ENCODE measurements at regions not wholly inside any gene's neighbourhood (a gene's known extent, or its start where the extent isn't known, plus 50 kb on each side); places are given as distances from the start of the nearest gene placed in this dataset.

DNA sequence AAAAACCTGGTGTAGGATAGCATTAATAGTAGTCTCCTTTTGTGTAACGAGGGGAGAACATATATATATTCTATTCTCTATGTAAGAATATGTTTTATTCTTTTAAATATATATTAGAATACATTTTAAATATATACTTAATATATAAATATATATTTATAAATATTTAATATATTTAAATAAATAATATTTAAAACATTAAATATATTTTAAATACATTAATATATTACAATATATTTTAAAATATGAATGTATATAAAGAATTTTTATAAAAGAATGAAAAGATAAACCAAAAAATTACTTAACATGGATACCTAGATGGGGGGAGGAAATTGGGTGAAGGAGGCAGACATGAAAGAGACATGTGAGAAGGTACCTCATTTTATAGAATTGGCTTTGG lies 53.0 kb upstream of the ZNF831 start:
- H3K27me3 ChIP-seq (replicated peaks; ENCODE audit: insufficient read depth, low read depth, low read length, poor library complexity): no peaks in the 10 kb centered on the region
- H3K9me3 ChIP-seq (ENCODE audit: low read depth, low read length, poor library complexity, severe bottlenecking): no peaks in the 10 kb centered on the region
- H3K27ac ChIP-seq (ENCODE audit: low read depth, low read length, poor library complexity, severe bottlenecking): no peak overlapping the region
- no TSS peak for BruUV-seq (replicated peaks)
- no peaks in the 10 kb centered on the region for H3K36me3 ChIP-seq (ENCODE audit: insufficient read depth, low read length, poor library complexity, severe bottlenecking)
- H3K4me3 ChIP-seq (ENCODE audit: low read depth, low read length, poor library complexity, severe bottlenecking): no peak overlapping the region
- no peak for DNase-seq (ENCODE audit: low spot score)
- H3K4me1 ChIP-seq (ENCODE audit: insufficient read depth, low read length, poor library complexity, severe bottlenecking): no peaks in the 10 kb centered on the region
- CTCF ChIA-PET: no interaction called here
- intact Hi-C loops (cut with micrococcal nuclease; ENCODE audit: unreplicated experiment): no loop called here
- POLR2A ChIA-PET (ENCODE audit: low non-redundant PET): no interaction called here
- TF ChIP-seq, protein P1, sequence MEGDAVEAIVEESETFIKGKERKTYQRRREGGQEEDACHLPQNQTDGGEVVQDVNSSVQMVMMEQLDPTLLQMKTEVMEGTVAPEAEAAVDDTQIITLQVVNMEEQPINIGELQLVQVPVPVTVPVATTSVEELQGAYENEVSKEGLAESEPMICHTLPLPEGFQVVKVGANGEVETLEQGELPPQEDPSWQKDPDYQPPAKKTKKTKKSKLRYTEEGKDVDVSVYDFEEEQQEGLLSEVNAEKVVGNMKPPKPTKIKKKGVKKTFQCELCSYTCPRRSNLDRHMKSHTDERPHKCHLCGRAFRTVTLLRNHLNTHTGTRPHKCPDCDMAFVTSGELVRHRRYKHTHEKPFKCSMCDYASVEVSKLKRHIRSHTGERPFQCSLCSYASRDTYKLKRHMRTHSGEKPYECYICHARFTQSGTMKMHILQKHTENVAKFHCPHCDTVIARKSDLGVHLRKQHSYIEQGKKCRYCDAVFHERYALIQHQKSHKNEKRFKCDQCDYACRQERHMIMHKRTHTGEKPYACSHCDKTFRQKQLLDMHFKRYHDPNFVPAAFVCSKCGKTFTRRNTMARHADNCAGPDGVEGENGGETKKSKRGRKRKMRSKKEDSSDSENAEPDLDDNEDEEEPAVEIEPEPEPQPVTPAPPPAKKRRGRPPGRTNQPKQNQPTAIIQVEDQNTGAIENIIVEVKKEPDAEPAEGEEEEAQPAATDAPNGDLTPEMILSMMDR (conservative IDR thresholded peaks at IDR 0.05; ENCODE audit: low read depth, low read length): no peak
- no peak for TF ChIP-seq EZH2 (IDR thresholded peaks at IDR 0.05; ENCODE audit: borderline replicate concordance, low read depth, low read length, poor library complexity, severe bottlenecking)

DNA sequence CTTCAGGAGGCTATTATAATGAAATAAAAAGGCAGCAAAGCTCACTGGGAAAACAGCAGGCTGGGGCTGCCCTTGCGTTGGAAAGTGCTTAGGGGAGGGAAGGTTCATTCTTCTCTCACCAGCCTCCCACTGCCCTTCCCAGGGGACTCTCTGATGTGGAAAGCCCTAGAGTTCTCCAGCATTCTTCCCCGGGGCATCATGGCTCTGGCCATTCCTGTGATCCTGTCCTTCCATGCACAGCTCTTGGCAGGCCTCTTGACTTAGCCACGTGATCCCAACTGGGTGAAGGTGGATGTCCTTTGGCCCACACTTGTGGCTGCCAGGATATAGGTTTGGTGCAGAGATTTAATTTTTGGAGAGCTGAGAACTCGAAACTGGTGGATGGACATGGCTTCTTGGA lies 58.0 kb upstream of the ZNF831 start:
- POLR2A ChIA-PET (ENCODE audit: low non-redundant PET): no interaction called here
- intact Hi-C loops (cut with micrococcal nuclease; ENCODE audit: unreplicated experiment): no loop called here
- Histone ChIP-seq H3K9me3 (ENCODE audit: low read depth, low read length, poor library complexity, severe bottlenecking) (no peaks in the 10 kb centered on the region), H3K4me1 (ENCODE audit: insufficient read depth, low read length, poor library complexity, severe bottlenecking) (no peaks in the 10 kb centered on the region), H3K27me3 (replicated peaks; ENCODE audit: insufficient read depth, low read depth, low read length, poor library complexity) (peaks cover 21% of the 10 kb centered on the region), H3K36me3 (ENCODE audit: insufficient read depth, low read length, poor library complexity, severe bottlenecking) (no peaks in the 10 kb centered on the region), H3K27ac (ENCODE audit: low read depth, low read length, poor library complexity, severe bottlenecking) (no peak overlapping the region), H3K4me3 (ENCODE audit: low read depth, low read length, poor library complexity, severe bottlenecking) (no peak overlapping the region)
- CTCF ChIA-PET: no interaction called here
- TF ChIP-seq, protein P1 (conservative IDR thresholded peaks at IDR 0.05; ENCODE audit: low read depth, low read length): no peak
- BruUV-seq (replicated peaks): no TSS peak
- DNase-seq (ENCODE audit: low spot score): no peak

GRCh38 chr20:59104831-59105230 lies 58.8 kb upstream of the ZNF831 start:
- H3K4me1 ChIP-seq (ENCODE audit: insufficient read depth, low read length, poor library complexity, severe bottlenecking): no peaks in the 10 kb centered on the region
- peaks cover 21% of the 10 kb centered on the region for H3K27me3 ChIP-seq (replicated peaks; ENCODE audit: insufficient read depth, low read depth, low read length, poor library complexity)
- intact Hi-C loops (cut with micrococcal nuclease; ENCODE audit: unreplicated experiment): no loop called here
- TF ChIP-seq, protein P1 (conservative IDR thresholded peaks at IDR 0.05; ENCODE audit: low read depth, low read length): no peak
- TF ChIP-seq EZH2 (IDR thresholded peaks at IDR 0.05; ENCODE audit: borderline replicate concordance, low read depth, low read length, poor library complexity, severe bottlenecking): no peak
- H3K27ac ChIP-seq (ENCODE audit: low read depth, low read length, poor library complexity, severe bottlenecking): no peak overlapping the region
- CTCF ChIA-PET: interaction anchor here (0.7 kb wide), 1 partner anchor 17 kb away, joined by 3 read pairs; no protein-coding TSS in a partner anchor
- POLR2A ChIA-PET (ENCODE audit: low non-redundant PET): no interaction called here
- DNase-seq (ENCODE audit: low spot score): no peak
- no peak overlapping the region for H3K4me3 ChIP-seq (ENCODE audit: low read depth, low read length, poor library complexity, severe bottlenecking)
- H3K36me3 ChIP-seq (ENCODE audit: insufficient read depth, low read length, poor library complexity, severe bottlenecking): no peaks in the 10 kb centered on the region
- no peaks in the 10 kb centered on the region for H3K9me3 ChIP-seq (ENCODE audit: low read depth, low read length, poor library complexity, severe bottlenecking)
- BruUV-seq (replicated peaks): no TSS peak
